Activated CD8-positive, alpha-beta T cell treated with anti-CD3 and anti-CD28 coated beads for 36 hours (primary cell): ENCODE measurements at regions not wholly inside any gene's neighbourhood (a gene's known extent, or its start where the extent isn't known, plus 50 kb on each side); places are given as distances from the start of the nearest gene placed in this dataset.

Experiments
- ATAC-seq: fragments of 200-7000 bp; cut with Tn5 transposase; one replicate; pipeline ENCODE4 v1.10.0; 2021; ENCODE audit warnings: mild to moderate bottlenecking, moderate library complexity
- CTCF ChIA-PET: fragments of 350-600 bp; sonication (Branson Sonifier 250); formaldehyde crosslinking; loops from one replicate; lab custom pipeline; 2021; ENCODE audit warnings: antibody characterized with exemption; lab: Charles Lee
- POLR2A ChIA-PET: fragments of 350-600 bp; sonication (Branson Sonifier 250); formaldehyde crosslinking; loops from one replicate; lab custom pipeline; 2021; ENCODE audit warnings: antibody characterized with exemption; lab: Charles Lee
- DNase-seq: peaks from one replicate; pipeline ENCODE4 v3.0.0-alpha.2; 2020
- H3K27ac Mint-ChIP-seq: one replicate; pipeline ENCODE4 v1.8.0; 2021; ENCODE audit warnings: mild to moderate bottlenecking, mixed read lengths
- H3K27me3 Mint-ChIP-seq: one replicate; pipeline ENCODE4 v1.8.0; 2021; ENCODE audit warnings: mixed read lengths
- H3K36me3 Mint-ChIP-seq: one replicate; pipeline ENCODE4 v1.8.0; 2021; ENCODE audit warnings: low read depth, mixed read lengths
- H3K4me1 Mint-ChIP-seq: one replicate; pipeline ENCODE4 v1.8.0; 2021; ENCODE audit warnings: low read depth, mixed read lengths
- H3K4me3 Mint-ChIP-seq: one replicate; pipeline ENCODE4 v1.8.0; 2021; ENCODE audit warnings: mild to moderate bottlenecking, moderate library complexity, mixed read lengths
- H3K9me3 Mint-ChIP-seq: one replicate; pipeline ENCODE4 v1.8.0; 2021; ENCODE audit warnings: mixed read lengths
- intact Hi-C: fragments of 100-400 bp; cut with micrococcal nuclease; formaldehyde crosslinking; loops from one replicate; pipeline ENCODE4 v1.10.0; 2022
- TF ChIP-seq, protein P1 (sequence below): fragments of 200-600 bp; IDR thresholded peaks from one replicate; pipeline ENCODE4 v1.8.0; 2022; ENCODE audit warnings: antibody characterized with exemption, mild to moderate bottlenecking

DNA sequence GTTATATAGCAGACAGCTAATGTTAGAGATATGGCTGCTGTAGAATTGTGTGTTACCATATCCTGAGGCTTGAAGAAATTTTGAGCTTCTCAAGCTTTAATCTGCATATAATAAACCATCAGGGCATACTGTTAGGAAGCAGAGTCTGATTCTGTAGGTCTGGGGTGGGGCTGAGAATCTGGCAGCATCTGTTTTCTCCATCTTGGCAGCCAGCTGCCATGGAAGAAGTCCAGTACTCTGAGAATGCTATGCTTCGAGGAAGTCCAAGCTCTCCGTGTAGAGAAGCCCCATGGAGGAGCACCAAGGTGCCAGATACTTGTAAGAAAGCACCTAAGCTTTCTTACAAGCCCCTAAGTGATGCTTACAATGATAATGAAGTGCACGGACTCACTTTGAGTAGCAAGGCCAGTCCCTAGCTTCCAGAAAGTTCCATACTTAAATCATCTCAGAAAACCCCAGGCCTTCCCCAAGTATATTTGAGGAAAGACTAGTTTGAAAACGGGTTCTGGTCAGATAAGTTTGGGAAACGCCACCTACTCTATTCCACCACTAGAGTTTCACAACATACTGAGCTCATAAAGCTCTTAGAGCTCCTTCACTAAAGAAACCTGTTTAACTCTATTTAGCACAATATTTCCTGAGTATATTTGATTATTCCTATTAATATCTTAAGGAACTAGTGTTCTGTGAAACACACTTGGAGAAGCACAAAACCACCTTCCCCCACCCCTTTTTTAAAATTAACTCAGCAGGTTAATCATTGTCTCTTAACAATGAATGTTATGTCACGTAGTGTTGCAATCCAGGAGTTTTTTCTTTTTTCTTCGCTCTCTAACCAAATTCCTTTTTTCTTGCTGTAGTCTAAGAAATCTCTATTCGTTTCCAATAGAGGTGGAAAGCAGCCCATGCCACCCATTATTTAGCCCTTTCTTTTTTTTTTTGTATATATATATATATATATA lies 59.9 kb upstream of the RASGRP1 start:
- Mint-ChIP-seq H3K4me1 (peaks cover 33% of the 10 kb centered on the region), H3K9me3 (no peaks in the 10 kb centered on the region), H3K4me3 (no peak overlapping the region), H3K27ac (no peak overlapping the region), H3K27me3 (no peaks in the 10 kb centered on the region), H3K36me3 (no peaks in the 10 kb centered on the region)
- intact Hi-C loops, result no loop called here
- no peak for DNase-seq
- TF ChIP-seq, protein P1, sequence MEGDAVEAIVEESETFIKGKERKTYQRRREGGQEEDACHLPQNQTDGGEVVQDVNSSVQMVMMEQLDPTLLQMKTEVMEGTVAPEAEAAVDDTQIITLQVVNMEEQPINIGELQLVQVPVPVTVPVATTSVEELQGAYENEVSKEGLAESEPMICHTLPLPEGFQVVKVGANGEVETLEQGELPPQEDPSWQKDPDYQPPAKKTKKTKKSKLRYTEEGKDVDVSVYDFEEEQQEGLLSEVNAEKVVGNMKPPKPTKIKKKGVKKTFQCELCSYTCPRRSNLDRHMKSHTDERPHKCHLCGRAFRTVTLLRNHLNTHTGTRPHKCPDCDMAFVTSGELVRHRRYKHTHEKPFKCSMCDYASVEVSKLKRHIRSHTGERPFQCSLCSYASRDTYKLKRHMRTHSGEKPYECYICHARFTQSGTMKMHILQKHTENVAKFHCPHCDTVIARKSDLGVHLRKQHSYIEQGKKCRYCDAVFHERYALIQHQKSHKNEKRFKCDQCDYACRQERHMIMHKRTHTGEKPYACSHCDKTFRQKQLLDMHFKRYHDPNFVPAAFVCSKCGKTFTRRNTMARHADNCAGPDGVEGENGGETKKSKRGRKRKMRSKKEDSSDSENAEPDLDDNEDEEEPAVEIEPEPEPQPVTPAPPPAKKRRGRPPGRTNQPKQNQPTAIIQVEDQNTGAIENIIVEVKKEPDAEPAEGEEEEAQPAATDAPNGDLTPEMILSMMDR, result no peak
- ATAC-seq, result no peak
- CTCF ChIA-PET, result interaction anchor here (0.8 to 1.7 kb wide), 9 partner anchors 10 to 66 kb away, joined by 3 to 11 read pairs (median 4); partner anchors contain the start of gene RASGRP1
- POLR2A ChIA-PET, result interaction anchor here (1.0 to 1.5 kb wide), 5 partner anchors 9 to 60 kb away, joined by 3 to 4 read pairs (median 3); partner anchors contain the start of gene RASGRP1

DNA sequence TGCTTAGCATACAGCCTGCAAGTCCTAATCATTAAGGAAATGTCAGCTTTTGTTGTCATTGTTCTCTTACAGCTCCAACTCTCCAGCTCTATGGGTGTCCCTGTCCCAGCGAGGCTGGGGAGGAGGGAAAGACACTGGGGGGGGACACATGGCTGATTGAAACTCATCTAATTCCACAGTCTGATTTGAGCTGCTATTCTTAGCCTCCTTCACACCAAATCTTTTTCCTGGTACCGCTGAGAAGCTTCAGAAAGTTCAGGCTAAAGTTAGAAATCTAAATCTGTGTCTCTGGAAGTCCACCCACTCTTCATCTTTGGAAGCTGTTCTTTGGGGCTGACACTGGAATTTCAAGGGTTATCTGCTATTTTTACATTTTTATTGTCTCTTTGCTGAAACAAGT lies 61.3 kb upstream of the RASGRP1 start:
- Mint-ChIP-seq H3K9me3 (no peaks in the 10 kb centered on the region), H3K4me3 (no peak overlapping the region), H3K4me1 (peaks cover 40% of the 10 kb centered on the region), H3K27ac (no peak overlapping the region), H3K36me3 (peaks cover 1% of the 10 kb centered on the region), H3K27me3 (no peaks in the 10 kb centered on the region)
- intact Hi-C loops, result no loop called here
- TF ChIP-seq, protein P1, result no peak
- ChIA-PET CTCF (interaction anchor here (0.9 to 2.9 kb wide), 12 partner anchors 10 to 75 kb away, joined by 3 to 14 read pairs (median 4); partner anchors contain the start of gene RASGRP1), POLR2A (interaction anchor here (0.8 to 1.9 kb wide), 7 partner anchors 8 to 65 kb away, joined by 3 to 10 read pairs (median 4); partner anchors contain the start of gene RASGRP1)
- DNase-seq (no peak), ATAC-seq (no peak)

DNA sequence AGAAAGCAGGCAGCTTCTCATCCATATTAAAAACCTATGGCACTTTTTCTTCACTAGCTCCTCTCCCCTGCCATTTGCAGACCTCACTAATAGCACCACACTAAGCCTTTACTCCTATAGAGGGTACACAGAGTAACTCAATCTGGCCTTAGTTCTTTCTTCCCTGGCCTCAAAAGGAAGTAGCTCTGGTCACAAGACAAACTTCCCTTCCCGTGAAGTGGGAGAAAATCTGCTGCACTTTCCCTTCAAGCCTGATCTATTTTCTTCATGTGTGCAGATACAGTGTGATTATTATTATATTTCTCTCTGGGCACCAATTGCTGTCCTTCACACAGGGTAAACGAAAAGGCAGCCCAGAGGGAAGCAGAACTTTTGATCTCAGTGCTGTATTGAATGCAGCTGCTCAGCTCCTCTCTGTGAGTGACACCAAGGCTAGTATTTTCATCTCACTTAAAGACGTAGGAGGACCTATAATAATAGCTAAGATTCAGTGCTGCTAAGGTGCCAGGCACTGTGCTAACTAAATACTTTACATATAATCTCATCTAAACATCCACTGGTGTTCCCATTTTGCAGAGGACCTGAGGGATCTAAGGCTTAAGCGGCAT lies 61.9 kb upstream of the RASGRP1 start:
- no peaks in the 10 kb centered on the region for H3K27me3 Mint-ChIP-seq
- H3K27ac Mint-ChIP-seq, result no peak overlapping the region

DNA sequence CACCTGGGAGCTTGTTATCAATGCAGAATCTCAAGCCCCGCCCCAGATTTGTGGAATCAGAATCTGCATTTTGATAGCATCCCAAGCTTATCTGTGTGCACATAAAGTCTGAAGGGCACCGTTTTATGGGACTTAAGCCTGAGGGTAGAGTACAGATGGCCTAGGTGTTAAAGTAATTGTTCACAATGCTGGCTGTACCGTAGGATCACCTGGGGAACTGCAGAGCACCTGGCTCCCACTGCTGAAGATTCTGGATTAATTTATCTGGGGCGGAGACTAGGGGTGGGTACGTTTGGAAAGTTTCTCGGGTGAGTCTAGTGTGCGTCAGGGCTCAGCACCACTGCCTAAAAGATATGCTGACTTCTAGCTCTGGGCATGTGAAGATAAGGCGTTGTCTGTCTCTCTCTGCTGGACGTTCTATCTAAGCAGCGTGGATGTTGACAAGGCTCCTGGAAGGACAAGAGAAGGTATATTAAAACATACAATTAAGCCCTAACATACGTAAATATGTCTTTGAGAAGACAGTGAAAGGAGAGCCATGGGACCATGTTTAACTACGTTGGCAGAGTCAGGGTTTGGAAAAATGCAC lies 63.2 kb upstream of the RASGRP1 start:
- Mint-ChIP-seq H3K4me1 (peaks cover 51% of the 10 kb centered on the region), H3K27ac (no peak overlapping the region), H3K36me3 (peaks cover 1% of the 10 kb centered on the region), H3K9me3 (no peaks in the 10 kb centered on the region), H3K4me3 (no peak overlapping the region), H3K27me3 (no peaks in the 10 kb centered on the region)
- TF ChIP-seq, protein P1, result no peak
- CTCF ChIA-PET, result interaction anchor here (1.1 to 2.9 kb wide), 6 partner anchors 12 to 69 kb away, joined by 3 to 14 read pairs (median 8); partner anchors contain the start of gene RASGRP1
- POLR2A ChIA-PET, result interaction anchor here (0.8 to 1.9 kb wide), 6 partner anchors 10 to 63 kb away, joined by 3 to 6 read pairs (median 5); no protein-coding TSS in a partner anchor
- intact Hi-C loops, result no loop called here
- DNase-seq (no peak), ATAC-seq (no peak)

More for the DNA sequence above, 61.9 kb upstream of the RASGRP1 start:
- H3K9me3 Mint-ChIP-seq, result no peaks in the 10 kb centered on the region
- ChIA-PET POLR2A (interaction anchor here (0.8 to 1.9 kb wide), 9 partner anchors 9 to 66 kb away, joined by 3 to 10 read pairs (median 5); partner anchors contain the start of gene RASGRP1), CTCF (interaction anchor here (0.9 to 2.9 kb wide), 12 partner anchors 12 to 75 kb away, joined by 3 to 14 read pairs (median 4); partner anchors contain the start of gene RASGRP1)
- TF ChIP-seq, protein P1, result no peak
- DNase-seq, result no peak
- intact Hi-C loops, result no loop called here
- peaks cover 42% of the 10 kb centered on the region for H3K4me1 Mint-ChIP-seq
- no peak overlapping the region for H3K4me3 Mint-ChIP-seq
- no peak for ATAC-seq
- H3K36me3 Mint-ChIP-seq, result peaks cover 1% of the 10 kb centered on the region
